Testis (tissue), 2 donors: ENCODE measurements at regions not wholly inside any gene's neighbourhood (a gene's known extent, or its start where the extent isn't known, plus 50 kb on each side); places are given as distances from the start of the nearest gene placed in this dataset.

ENCODE experiments used
- POLR2A ChIP-seq: fragments of 450-650 bp; IDR thresholded peaks from one replicate; pipeline ENCODE4 v1.6.1; 2017; ENCODE audit warnings: antibody characterized with exemption, mild to moderate bottlenecking, moderate library complexity
- TF ChIP-seq, protein P1 (sequence below), 3 experiments: fragments of 450-650 bp in 2 of 3; fragments of 200-600 bp in 1 of 3; sonication (generic) in 1 of 3; IDR thresholded peaks; one replicate each; pipeline ENCODE4 v1.5.1; 2016 to 2019; ENCODE audit warnings: antibody characterized with exemption in 3 of 3, mild to moderate bottlenecking in 2 of 3, moderate library complexity in 1 of 3

DNA sequence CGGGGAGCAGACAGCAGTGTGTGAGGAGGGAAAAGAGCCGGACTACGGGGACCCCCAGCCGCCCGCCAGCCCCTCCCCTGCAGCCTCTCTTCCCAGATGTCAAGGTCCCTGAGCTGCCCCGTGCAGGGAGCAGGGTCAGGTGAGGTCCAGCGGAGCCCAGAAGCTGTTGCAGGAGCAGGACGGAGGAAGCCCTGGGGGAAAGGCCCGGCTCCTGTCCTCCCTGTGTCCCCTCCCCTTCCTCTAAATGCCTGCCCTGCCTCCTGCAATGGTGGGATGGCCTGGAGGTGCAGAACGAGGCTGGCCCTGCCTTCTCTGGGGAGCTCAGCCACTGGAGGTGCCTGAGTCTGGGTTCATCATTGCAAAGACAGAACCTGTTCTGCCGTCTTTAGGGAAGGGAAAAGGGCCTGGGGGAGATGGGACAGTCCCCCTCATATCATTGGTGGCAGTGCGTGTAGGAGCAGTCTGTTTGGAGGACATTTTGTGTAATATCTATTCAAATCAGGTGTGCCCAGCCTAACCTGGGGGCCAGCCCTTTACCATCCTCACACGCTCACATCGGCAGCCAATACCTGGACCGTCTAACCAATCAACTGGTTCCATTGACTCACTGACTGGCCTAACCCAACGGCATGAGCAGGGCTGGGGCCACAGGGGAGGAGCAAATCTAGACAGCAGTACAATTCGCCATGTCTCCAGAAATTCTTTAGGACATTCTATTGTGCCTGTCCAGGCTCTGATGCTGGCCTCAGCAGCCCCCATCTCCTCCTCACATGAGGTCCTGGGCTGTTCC is 364.1 kb upstream of the SFSWAP start:
- no peak for TF ChIP-seq POLR2A
- TF ChIP-seq, protein P1, sequence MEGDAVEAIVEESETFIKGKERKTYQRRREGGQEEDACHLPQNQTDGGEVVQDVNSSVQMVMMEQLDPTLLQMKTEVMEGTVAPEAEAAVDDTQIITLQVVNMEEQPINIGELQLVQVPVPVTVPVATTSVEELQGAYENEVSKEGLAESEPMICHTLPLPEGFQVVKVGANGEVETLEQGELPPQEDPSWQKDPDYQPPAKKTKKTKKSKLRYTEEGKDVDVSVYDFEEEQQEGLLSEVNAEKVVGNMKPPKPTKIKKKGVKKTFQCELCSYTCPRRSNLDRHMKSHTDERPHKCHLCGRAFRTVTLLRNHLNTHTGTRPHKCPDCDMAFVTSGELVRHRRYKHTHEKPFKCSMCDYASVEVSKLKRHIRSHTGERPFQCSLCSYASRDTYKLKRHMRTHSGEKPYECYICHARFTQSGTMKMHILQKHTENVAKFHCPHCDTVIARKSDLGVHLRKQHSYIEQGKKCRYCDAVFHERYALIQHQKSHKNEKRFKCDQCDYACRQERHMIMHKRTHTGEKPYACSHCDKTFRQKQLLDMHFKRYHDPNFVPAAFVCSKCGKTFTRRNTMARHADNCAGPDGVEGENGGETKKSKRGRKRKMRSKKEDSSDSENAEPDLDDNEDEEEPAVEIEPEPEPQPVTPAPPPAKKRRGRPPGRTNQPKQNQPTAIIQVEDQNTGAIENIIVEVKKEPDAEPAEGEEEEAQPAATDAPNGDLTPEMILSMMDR (IDR thresholded peaks at IDR 0.05): no peak
